HG02678 (cell line): ENCODE measurements at regions not wholly inside any gene's neighbourhood (a gene's known extent, or its start where the extent isn't known, plus 50 kb on each side); places are given as distances from the start of the nearest gene placed in this dataset.

Source experiments
- ATAC-seq: cut with Tn5 transposase; IDR thresholded peaks from one replicate; pipeline ENCODE4 v1.9.1; 2021; ENCODE audit warnings: mild to moderate bottlenecking, moderate library complexity; ENCODE audit not compliant: unreplicated experiment

DNA sequence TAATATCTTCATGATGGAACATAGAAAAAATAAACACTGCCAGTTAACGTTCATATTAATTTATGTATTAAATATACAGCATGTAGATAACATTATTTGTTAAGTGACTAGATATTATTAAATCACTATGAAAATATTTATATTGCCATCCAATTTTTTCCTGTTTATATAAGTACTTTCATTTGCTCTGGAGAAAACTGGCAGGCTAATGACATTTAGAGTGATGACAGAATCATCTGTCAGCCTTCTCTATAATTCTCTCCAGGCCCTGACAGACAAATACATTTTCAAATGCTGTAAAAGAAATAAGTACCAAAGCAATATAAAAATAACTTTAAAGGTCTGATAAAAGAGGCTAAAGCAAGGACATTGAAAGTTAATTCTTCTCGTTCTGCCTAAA lies 2556.7 kb upstream of the PCDH20 start:
- no peak for ATAC-seq

DNA sequence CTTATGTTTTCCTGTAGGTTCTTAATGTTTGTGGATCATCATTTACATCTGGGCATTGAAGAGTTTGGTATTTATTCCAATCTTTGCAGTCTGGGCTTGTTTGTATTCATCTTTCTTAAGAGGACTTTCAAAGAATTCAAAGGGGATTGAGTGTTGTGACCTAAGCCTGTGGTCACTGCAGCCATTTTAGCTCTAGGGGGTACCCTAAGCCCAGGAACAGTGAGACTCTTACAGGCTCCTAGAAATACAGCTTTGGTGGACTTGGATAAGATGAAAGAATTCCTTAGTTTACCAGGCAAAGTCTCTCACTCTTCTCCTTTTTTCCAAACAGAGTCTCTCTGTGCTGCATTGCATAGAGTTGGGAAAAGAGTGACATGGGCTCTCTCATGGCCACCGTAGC lies 2539.0 kb upstream of the PCDH20 start:
- no peak for ATAC-seq

DNA sequence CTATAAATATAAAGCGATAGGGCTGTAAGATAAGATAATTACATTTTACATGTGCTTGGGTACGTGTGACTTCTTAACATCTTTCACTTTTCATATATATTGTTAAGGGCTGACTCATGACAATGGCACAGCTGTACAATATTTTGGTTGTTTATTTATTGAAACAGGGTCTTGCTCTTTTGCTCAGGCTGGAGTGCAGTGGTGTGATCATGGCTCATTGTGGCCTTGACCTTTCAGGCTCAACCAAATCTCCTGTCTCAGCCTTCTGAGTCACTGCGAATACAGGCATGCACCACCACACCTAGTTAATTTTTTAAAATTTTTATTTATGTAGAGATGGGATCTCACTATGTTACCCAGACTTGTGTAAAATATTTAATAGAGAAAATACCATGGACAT lies 2532.4 kb upstream of the PCDH20 start:
- ATAC-seq, result no peak

DNA sequence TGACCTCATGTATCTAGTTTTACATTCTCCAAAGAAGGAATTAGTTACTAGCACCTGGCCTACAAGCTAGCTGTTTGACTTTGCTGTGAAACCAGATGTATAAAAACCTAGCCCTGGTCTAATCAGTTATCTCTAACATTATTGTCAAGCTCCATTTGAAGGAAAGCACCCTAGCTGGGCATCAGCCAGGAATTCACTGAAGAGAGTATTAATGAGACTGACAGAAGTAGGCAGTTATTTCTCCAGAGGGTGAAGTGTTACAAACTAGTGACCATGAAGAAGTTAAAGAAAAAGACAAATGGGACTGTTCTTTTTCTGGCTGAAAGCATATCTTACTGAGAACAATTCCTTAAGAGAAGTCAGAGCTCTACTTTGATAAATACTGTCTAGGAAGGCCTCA lies 2529.3 kb upstream of the PCDH20 start:
- ATAC-seq, result no peak

DNA sequence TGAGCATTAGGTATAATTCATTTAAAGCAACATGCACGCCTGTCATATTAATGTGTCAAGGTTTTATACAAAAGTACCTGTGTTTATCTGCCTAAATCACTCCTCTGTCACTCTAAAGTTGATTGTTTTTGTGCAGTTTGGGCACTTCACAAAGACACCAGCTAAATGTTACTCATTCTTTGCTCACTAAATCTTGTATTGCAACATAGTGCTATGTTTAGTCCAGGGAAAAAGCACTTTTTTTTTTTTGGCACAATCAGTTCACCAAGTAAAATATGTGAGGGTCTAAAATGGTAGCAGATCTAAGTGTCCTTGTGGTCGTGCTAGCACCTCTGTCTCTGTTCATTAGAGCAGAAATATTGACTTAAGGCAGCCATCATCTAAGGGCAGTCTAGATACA lies 2526.7 kb upstream of the PCDH20 start:
- no peak for ATAC-seq

DNA sequence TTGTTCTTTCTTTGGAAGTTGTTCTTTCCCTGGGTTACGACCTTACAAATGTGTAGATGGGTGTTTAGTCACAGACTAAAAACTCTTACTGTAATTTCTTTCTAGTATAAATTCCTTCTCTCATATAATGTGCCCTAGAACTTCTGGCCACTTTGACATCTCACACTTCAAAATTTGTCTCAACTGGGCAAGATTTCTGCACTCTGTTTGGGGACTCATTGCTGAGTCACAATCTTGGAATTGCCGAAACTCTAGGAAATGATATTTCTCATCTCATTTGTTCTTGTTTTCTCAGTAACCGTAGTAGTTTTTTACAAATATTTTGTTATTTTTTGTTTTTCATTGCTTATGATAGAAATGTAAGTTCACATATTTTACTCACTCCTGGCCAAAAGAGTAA lies 2523.2 kb upstream of the PCDH20 start:
- no peak for ATAC-seq

DNA sequence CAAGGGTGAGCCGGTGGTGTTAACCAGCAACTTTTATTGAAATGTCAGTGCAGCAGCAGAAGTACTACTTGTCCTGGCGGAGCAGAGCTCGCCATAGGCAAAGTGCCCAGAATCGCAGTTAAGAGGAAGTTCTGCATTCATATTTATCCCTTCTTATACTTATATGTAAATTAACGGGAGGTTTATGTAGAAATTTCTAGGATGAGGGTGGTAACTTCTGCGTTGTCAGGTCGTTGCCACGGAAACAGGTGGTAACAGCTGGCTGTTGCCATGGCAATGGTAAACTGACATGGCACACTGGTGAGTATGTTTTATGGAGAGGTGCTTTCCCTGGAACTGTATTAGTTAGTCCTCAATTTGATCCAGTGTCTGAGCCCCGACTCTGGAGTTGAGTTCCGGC lies 2494.9 kb upstream of the PCDH20 start:
- ATAC-seq, result no peak

DNA sequence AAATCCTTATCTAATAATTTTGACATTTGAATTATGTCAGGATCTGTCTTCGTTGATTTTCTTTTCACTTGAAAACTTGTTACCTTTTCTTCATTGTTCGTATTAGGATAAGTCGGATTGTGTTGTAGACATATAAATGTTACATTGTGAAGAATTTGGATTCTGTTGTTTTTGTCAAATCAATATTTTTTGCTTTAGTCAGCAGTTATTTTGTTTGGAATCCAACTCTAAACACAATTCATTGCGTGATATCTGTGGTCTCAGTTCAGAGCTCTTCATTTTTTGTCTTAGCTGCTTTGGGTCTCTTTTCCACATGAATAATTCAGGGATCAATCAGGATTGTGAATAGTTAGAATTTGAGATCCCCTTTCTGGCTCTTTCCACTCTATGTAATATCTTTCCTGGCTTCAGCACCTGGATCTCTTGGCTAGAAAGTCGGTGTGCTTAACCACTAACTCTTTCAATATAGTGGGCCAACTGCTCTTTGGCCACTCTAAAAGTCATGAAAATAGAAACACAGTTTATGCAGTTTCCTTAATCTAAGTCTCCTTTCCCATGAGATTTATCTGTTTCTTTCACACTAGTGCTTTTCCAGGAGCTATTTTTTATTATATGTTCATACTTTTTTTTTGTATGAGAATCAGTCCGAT lies 2494.2 kb upstream of the PCDH20 start:
- ATAC-seq, result no peak

DNA sequence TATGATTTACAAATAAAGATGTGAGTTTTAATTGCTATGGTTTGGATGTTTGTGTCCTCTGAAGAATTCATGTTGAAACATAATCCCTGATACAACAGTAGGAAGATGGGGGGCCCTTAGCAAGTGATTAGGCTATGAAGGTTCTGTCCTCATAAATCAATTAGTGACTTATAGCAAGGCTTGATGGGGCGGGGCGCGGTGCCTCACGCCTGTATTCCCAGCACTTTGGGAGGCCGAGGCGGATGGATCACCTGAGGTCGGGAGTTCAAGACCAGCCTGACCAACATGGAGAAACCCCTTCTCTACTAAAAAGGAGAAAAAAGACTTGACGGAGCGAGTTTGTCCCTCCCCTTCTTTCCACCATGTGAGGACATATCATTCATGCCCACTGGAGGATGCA lies 2486.5 kb upstream of the PCDH20 start:
- ATAC-seq, result no peak

DNA sequence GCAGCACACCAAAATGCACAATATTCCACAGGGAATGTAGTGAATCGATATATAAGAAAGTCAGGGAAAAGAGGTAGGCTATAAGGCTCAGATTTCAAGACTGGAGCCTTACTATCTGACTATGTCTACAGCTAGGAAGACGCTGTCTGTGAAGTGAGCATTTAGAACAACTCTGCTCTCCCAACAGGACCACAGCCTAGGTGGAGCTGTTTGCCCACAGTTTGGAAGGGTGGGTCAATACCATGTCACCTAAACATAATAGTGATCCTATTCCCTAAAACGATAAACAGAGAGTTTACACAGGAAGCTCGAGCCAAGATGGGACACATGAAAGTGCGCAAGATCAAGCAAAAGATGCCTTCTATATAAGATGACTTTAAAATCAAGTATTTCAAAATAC lies 2486.0 kb upstream of the PCDH20 start:
- no peak for ATAC-seq

DNA sequence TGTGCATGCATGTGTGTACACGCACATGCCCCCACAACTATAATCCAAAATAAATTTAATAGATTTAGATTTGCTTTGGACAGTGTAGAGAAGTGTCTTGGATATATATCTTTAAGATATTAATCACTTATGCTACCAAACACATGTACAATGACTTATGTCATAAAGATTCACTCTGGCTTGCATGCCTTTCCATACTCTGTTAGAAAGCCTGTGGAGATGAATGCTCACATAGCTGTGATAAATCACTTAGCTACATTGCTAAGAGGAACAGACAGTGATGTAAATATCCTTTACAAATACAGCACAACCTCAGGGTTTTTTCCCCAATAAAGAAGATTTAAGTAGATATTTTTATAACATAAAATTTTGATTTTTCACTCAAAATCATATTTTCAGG lies 2484.8 kb upstream of the PCDH20 start:
- ATAC-seq, result no peak

DNA sequence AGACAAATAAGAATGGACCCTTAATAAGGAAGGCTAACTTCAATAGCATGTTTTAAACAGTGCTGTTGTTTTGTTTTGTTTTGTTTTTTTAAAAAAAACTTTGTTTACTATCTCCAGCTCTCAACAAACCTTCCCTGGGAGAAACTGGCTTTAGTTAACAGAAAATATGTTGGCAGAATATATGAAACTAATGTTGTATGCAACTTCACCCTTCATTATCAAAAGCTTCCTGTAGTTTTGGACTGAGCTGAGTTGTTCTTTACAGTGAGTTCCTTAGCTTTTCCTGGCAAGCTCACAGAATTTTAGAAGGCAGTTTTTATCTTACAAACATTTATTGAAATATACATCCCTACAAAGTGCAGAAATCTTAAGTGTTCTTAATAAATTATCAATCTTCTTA lies 2480.7 kb upstream of the PCDH20 start:
- no peak for ATAC-seq

DNA sequence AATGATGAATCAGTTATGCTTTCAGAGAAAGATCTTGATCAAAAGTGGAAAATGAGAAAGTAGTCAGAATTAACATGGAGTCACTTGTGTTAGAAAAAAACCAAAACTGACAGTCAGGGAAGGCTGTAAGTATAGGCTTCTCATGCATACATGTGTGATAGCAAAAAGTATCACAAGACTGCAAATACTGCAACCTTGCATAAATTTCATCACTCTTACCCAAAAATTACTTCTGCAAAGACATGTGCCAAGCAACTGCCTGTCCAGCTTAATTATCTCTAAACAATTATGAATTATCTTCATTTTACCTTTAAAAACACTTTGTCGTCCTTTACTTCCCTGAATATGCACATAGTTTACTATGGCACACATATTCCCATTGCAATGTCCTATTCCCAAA lies 2466.4 kb upstream of the PCDH20 start:
- no peak for ATAC-seq

DNA sequence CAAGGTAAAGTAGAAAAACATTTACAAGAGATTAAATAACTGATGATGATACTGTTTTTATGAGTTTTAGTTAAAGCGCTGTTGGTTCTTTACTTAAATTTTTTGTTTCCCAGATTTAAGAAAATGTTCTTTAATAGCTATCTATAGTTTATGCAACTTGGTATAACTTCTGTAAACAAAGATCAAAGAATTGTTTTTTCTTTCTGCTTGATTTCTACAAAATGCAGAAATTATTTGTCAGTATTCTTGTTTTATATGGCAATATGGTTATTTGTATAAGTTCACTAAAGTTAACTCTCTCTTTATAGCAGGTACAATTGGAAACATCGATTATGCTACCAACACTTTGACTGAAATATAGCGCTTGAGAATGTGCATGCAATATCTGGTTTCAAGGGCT lies 2465.1 kb upstream of the PCDH20 start:
- no peak for ATAC-seq

DNA sequence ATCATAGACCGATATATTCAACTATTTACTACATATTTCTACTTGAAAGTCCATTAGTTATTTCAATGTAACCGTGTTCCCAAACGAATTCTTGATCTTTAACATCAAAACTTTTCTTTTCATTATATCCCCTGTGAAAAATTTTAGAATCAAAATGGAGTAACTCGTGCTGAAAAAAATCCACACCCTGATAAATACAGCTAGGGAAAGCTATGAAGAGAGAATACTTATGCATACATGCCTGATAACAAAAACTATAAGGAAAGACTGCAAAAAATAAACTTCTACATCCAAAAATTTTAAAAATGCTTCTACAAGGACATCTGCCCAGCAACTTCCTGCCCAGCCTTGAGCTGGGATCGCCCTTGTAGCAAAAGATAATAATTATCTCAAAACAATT lies 2458.3 kb upstream of the PCDH20 start:
- no peak for ATAC-seq

DNA sequence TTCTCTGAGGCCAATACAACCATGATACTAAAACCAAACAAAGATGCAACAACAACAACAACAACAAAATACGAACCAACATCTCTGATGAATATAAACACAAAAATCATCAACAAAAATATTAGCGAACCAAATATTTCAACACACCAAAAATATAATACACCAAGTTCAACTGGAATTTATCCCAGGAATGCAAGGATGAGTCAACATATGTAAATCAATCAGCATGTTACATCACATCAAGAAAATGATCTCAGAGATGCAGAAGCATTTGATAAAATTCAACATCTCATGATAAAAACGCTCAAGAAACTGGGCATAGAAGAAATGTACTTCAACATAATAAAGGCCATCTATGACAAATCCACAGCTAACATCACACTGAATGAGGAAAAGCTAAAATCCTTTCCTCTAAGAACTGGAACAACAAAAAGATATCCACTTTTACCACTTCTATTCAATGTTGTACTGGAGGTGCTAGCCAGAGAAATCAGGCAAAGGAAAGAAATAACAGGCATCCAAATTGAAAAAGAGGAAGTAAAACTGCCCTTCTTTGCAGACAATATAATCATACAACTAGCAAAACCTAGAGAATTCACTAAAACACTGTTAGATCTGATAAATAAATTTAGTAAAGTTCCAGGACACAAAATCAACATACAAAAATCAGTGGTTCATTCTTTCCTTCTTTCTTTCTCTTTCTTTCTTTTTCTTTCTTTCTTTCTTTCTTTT lies 2448.7 kb upstream of the PCDH20 start:
- no peak for ATAC-seq

DNA sequence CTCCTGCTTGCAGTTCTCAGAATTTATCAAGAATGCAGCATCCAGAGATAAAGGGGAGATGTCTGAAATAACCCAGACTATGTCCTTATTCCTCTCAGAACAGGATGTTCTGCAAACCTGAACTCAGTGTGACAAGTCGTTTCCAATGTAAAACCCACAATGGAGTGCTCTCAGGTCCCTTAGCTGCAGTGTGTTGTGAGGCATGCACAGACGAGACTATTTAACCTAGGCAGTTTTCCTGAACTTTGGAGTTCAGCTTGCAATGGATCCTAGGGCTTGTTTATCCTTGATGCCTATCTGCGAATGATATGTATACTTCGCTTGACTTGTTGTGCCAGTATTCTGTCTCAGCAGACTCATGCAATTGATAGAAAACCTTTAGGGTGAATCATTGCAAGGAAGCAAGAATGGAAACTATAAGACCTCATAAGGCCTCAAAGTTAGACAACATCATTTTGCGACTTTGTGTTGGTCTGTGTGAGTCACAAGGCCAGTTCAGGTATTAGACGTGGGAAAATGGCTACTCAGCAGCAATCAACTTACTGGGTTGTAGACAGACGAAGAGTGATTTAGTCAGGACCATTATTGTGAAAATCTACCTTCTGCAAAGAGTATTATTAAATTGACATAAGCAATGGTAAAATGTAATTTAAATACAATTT lies 2439.9 kb upstream of the PCDH20 start:
- no peak for ATAC-seq

DNA sequence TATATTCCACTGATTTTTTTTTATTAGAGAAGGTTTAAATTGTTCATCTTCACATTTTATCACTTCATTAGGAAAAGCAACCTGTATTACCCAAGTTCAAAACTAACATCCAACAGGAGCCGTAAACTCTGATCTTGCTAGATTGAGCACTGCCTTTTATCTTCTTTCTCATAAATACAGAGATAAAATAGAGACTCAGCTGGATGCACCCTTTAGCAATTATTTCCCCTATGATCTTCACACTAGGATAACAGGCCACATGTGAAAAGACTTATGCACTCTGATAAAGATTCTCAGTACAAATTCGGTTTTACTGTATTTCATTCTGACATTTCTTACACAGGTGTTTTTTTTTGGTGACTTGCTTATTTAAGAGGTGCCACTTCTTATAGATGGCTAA lies 2438.2 kb upstream of the PCDH20 start:
- no peak for ATAC-seq

DNA sequence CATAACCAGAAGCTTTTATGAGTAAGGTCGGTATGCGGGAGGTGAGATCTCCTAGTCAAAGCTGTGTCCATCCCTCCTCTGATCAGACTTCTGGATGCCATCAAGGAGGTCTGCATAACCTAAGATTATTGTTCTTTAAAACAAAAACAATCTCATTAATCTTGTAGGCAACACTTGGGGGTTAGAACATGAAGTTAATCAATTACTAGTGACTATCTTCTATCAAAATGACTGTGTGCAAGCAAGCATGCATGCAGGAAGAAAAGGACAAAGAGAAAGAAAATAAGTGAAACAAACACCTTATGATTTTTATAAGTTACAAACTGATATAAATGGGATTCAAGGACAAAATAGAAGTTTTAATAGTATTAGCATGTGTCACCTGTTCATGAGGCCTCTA lies 2435.9 kb upstream of the PCDH20 start:
- no peak for ATAC-seq

DNA sequence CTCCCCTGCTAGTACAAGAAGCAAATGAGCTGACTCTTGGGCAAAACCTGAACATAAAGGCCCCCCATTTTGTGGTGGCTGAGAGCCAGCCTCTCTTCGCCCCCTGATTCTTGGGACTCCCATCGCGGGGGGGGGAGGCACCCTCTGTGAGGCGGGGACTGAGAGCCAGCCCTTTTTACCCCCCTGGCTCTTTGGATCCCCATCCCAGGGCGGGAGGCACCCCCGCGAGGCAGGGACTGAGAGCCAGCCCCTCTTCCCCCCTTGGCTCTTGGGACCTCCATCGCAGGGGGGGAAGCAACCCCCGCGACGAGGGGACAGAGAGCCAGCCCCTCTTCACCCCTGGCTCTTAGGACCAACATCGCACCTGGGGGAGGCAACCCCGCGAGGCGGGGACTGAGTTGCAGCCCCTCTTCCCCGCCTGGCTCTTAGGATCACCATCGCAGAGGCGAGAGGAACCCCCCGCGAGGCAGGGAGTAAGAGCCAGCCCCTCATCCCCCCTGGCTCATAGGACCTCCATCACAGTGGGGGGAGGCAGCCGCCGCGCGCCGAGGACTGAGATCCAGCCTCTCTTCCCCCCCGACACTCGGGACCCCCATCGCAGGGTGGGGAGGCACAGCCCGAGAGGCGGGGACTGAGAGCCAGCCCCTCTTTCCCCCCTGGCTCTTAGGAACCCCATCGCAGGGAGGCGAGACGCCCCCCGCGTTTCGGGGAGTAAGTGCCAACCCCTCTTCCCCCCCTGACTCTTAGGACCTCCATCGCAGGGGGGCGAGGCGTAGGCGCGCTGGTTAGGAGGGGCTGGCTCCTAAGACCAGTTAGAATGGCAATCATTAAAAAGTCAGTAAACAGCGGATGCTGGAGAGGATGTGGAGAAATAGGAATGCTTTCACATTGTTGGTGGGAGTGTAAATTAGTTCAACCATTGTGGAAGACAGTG lies 2428.4 kb upstream of the PCDH20 start:
- no peak for ATAC-seq

DNA sequence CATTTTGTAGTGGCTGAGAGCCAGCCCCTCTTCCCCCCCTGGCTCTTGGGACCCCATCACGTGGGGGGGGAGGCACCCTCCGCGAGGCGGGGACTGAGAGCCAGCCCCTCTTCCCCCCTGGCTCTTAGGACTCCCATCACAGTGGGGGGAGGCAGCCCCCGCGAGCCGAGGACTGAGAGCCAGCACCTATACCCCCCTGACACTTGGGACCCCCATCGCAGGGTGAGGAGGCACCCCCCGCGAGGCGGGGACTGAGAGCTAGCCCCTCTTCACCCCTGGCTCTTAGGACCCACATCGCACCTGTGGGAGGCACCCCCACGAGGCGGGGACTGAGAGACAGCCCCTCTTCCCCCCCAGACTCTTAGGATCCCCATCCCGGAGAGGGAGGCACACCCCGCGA lies 2426.5 kb upstream of the PCDH20 start:
- ATAC-seq, result no peak
